Glomerular endothelial cell (primary cell): ENCODE measurements at regions not wholly inside any gene's neighbourhood (a gene's known extent, or its start where the extent isn't known, plus 50 kb on each side); places are given as distances from the start of the nearest gene placed in this dataset.
A peak's percentile ranks its signal among the peaks of the same experiment; 100 is the strongest.
"Not testable (repeated sequence)": the region's sequence is repeated elsewhere in the genome, so short reads cannot be mapped to it uniquely, and the experiment has no call there.

ENCODE experiments used
- DNase-seq: peaks from one replicate; pipeline ENCODE4 v3.0.0-alpha.2; 2011; ENCODE audit warnings: low read depth, low spot score; ENCODE audit errors: extremely low read depth

DNA sequence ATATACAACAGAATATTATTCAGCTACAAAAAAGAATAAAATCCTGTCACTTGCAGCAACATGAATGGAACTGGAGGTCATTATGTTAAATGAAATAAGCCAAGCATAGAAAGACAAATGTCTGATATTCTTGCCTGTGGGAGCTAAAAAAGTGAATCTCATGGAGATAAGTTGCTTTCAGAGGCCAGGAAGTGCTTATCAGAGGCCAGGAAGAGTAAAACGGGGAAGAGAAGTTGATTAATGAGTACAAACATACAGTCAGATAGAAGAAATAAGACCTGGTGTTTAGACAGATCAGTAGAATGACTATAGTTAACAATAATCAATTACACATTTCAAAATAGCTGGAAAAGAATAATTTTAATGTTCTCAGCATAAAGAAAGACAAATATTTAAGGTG, 54.4 kb upstream of the CPHXL start:
- DNase-seq: no peak

DNA sequence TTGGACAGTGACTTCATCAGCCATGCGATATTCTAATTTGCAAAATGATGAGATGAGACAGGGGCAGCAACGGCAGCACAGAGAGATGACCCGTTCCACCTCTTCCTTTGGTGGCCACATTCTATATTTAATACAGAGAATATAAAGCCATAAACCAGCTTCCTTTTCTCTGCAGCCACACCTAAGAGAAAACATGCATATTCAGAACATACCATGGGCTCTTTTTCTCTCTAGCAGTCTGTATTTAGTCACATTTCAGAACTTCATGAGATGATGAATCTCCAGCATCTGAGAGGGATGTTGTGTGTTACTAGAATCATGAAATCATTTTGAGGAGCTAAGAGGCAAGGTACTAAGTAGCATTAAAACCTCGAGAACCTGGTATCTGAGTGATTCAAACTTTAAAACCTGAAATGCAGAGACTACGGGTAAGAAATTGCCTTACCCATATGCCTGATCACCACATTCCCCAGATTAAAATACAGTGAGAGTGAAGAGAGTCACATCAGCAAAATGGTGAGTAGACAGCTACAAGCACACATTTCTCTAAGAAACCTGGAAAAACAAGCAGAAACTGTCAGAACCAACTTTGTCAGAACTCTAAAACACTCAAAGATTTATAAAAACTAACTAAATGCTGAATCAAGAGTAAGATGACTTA, 55.5 kb upstream of the CPHXL start:
- DNase-seq: no peak

DNA sequence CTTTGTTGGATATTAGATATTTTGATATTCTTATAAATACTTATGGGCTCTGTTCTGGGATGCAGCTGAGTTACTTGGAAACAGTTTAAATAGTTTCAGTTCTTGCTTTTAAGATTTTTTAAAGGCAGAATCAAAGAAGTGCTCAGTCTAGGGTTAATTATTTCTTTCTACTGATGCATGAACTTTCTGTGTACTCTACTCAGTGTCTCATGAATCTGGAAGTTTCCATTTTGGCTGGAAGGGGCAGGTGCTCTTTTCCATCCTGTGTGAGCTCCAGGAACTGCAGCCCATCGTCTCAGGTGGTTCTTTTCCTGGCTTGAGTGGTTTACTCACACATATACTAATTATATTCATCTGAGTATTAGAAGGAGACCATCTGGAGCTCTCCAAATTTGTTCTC, 61.1 kb upstream of the CPHXL start:
- no peak for DNase-seq

DNA sequence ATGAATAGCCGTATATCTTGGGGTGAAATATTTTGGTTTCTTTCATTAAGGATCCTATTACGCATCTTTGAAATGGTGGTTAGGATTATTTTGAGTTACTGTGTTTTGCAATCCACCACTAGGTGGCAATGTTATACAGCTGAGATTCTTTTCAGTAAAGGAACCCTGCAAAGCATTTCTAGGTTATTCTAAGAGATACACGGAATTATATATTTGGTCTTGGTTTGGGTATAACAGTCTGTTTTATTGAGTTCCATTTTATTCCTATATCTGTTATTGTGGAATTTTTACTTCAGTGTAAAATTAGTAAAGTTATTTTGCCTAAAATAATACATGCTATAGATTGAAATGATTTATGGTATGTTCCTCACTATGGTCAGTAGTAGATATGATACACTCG, 62.9 kb upstream of the CPHXL start:
- DNase-seq: peak; percentile 29

DNA sequence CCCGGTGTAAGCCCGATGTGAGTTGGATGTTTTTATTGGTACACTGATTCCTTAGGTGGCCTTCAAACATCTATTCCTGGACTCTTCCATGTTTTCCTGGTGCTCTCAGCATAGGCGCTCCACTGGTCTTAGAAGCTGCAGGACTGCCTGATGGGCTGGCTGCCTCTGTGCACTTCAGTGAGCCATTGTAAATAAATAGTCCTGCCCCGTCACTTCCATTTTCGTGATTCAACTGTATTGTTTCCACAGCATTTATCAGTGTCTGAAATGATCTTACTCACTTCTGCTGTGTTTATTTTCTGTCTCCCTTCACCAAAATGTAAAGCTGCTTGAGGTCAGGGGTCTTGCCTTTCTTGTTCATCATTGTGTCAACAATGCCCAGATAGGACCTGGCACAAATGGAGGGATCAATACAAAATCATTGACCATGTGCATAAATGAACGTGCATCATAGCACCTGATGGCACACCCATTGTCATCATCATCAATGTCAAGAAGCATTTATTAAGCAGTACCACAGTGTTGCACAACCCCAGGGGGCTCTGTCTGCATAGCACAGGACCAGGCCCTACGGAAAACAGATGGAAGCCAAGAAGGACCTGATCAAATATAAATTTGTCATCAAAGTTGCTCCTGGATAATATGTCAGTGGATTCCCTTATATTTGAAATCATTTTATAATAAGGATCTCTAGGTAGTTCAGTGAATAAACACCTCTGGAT, 66.6 kb upstream of the CPHXL start:
- DNase-seq: no peak

DNA sequence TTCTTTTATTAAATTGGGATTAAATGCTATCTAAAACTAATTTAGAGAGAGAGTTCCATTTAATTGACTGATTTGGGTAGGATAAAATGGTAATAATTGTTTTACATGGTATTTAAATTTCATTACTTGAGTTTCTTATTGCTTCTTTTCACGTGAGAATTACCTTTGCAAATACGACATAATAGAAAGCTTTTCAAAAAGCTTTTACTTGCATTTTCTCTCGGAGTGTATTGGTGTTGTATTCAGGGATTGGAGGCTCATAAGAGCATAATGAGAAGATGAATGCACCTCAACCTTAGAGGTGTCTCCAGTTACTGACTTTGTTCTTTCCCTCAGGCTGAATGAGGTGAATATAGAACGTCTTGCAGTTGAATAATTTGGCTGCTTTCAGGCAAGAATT, 67.4 kb upstream of the CPHXL start:
- DNase-seq: no peak

DNA sequence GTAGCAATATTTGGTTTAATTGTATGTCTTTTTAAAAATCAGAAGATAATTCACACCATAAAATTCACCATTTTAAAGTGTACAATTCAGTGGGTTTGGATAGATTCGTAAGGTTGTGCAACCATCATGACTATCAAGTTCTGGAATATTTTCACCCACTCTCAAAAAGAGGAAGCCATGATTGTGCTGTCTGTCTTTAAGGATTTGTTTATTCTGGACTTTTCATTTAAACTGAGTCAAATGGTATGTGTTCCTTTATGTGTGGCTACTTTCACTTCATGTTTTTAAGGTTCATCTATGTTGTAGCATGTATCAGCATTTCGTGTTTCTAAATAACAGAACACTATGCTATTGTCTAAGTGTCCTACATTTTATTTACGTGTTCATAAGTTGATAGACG, 68.1 kb upstream of the CPHXL start:
- DNase-seq: no peak

DNA sequence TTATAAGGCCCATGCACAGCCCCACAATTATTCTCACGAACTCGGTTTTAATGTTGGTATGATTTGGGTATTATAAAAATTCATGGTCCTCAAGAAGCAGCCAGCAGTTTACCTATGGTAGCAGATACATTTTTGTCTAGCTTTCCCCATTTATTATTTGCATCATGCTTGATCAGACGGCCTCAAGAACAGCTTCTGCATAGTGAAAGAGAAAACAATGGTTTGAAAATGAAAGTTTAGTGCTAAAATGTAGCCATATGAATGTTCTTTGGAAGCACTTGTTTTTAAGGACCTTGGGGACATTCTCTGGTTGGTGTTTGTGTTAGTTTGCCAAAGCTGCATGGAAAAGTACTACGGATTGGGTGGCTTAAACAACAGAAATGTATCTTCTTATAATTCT, 72.4 kb upstream of the CPHXL start:
- DNase-seq: no peak

DNA sequence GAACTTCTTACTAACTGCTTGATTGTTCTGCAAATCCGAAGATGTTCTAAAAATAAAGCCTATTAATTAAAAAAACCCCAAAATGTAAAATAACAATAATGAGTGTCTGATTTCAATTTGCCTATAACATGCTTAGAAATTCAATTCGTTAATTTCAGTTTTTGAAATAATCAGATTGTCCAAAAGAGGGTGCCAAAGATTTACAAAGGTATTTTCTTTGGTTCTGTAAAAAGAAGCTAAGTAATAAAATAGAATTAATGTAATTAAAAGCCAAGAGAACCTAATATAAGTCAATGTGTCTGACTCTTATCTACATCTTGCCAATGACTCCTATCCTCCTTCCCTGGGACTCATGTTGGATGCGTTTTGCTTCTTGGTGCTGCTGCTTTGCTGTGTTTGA, 75.0 kb upstream of the CPHXL start:
- no peak for DNase-seq

DNA sequence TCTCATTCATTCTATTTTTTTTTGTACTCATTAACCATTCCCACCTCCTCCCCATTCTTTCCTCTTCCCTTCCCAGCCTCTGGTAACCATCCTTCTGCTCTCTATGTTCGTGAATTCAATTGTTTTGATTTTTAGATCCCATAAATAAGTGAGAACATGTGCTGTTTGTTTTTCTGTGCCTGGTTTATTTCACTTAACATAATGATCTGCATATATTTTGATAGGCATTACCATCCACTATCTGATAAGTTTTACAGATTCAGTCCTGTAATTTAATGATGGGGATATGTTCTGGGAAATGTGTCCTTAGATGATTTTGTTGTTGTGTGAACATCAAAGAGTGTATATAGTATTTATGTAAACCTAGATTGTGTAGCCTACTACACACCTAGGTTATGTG, 77.5 kb upstream of the CPHXL start:
- DNase-seq: no peak

DNA sequence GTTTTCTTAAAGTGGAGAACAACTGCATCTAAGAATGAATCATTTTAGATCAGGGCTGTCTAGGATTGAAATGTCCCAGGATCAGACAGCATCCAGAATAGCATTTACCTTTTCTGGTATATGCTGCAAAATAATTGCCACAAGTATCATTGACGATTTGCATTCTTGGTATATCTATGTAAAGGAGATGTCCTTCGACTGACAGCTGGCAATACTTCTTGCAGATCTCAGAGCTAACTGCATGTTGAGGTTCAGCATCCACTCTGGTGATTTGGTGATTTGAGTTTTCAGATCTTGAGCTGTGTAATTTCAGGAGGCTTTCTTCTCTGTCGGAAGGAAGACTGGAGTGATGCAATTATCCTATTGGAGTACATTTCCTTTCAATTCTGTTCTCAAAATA, 78.1 kb upstream of the CPHXL start:
- DNase-seq: no peak

DNA sequence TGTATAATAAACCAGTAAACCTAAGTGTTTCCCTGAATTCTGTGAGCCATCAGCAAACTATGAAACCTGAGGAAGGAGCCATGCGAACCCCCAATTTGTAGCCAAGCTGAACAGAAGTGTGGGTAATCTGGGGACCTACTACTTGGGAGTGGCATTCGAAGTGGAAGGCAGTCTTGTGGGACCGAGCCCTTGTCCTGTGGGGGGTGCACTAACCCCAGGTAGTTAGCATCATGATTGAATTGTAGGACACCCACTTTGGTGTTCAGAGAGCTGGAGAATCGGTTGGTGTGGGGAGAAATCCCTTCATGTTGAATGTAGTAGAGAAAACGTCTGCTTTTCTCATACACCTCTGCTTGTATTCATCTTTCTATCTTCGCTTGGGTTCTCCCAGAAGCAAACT, 79.7 kb upstream of the CPHXL start:
- DNase-seq: no peak

DNA sequence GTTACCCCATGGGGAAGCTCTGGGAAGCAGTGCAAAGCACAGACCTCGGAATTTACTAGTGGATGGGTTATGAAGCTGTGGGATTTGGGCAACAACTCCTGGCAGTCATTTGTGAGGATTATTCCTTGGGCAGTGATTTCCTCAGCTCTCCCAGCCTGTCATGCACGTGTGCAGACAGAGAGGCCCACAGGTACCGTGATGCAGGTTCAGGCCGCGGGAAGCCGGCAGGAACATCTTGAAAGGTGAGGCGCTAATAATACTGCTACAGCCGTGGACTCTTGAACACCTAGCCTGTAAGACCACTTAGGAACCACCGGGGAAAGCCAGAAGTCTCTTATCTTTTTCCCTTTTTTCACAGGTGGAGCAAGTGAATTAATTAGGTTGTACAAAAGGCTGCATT, 80.2 kb upstream of the CPHXL start:
- no peak for DNase-seq

DNA sequence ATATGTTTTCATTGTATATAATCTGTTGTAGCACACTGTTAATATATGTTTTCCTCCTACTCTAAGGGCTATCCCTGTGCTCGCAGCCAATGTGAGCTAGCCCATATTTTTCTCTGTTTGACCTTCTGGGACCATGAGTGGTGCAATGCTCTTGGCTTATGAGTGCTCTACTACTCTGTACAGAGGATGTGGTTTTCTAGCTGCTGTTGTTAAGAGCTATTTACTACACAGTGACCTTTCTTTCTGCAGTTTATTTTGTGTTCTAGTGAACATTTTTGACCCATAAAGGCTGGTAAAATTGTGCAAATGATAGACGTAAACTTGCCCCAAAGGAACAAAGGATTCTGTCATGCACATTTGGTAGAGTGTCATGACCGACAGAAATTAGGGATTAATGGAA, 84.1 kb upstream of the CPHXL start:
- DNase-seq: no peak

DNA sequence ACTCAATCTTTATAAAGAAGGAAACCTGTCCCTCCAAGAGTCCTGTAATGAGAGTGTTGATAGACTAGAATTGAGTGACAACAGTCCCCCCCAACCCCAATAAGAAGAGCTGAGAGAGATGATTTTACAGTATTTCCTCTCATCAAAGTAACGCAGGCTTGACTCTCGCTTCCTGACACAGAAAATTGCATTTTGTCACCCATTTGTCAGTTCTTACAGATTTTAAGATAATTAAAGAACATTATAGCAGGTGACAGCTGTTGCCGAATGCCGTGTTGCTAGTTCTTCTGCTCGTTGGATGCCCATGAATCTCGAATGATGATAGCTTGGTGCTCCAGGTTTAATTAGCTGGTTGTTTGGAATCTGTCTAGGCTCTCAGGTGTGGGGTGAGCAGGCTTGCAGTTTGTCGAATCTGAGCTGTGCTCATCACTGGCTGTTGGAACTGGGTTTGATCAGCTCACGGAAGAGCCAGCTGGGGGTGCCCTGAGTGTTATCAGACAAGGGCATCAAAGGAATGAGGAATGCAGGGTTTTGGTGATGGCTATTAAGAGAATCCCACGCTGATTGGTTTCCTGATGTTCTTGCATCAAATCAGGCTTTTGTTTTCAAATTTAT, 84.8 kb upstream of the CPHXL start:
- DNase-seq: no peak

DNA sequence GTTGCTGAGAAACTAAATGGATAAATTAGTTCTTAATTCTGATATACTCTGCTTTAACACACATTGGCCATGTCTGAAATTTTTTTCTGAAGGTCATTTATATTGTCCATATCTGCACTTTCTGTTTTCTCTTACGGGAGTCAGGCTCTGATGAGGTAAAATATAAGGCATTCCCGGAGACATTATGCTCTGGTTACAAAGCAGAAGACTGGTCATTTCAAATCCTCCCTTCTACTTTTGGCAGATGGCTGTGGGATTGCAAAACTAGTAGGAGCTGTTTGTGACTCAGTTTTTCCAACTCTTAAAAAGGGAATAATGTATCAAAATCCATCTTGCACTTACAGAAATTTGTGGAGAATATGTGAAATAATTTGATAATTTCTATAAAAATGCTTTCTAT, 92.2 kb upstream of the CPHXL start:
- no peak for DNase-seq

DNA sequence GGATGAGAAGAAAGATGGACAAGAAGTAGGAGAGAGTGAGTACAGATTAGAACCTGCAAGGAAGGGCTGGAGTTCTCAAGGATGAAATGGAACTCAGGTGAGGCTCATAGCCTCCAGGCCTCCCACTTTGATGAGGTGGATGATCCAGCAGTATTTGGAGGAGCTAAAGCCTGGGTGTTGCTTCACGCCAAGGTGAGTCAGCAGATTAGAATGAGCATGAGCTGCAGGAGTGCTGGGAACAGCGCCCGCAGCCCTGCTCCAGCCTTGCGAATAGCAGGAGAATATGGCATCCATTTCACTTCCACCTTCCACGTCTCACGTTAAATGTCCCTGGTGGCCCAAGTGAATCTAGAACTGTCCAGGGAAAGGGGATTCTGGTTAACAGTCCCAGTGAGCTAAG, 94.4 kb upstream of the CPHXL start:
- no peak for DNase-seq

DNA sequence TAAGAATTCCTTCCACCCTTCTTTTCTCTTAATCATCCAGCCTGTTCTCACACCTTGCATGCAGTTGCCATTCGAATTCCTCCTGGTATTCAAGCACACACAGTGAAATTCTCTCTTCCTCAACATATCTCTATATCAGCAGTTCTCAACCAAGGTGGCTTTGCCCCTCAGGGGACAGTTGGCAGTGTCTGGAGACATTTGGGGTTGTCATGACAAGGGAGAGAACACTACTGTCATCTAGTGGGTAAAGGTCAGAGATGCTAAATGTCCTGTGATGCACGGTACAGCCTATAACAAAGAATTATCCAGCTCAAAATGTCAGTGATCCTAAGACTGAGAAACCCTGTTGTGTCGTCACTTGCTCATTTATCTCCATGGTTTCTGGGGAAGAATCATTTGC, 94.8 kb upstream of the CPHXL start:
- DNase-seq: no peak

DNA sequence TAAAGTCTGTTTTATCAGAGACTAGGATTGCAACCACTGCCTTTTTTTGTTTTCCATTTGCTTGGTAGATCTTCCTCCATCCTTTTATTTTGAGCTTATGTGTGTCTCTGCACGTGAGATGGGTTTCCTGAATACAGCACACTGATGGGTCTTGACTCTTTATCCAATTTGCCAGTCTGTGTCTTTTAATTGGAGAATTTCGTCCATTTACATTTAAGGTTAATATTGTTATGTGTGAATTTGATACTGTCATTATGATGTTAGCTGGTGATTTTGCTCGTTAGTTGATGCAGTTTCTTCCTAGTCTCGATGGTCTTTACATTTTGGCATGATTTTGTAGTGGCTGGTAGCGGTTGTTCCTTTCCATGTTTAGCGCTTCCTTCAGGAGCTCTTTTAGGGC, 99.5 kb upstream of the CPHXL start:
- not testable (repeated sequence) for DNase-seq

DNA sequence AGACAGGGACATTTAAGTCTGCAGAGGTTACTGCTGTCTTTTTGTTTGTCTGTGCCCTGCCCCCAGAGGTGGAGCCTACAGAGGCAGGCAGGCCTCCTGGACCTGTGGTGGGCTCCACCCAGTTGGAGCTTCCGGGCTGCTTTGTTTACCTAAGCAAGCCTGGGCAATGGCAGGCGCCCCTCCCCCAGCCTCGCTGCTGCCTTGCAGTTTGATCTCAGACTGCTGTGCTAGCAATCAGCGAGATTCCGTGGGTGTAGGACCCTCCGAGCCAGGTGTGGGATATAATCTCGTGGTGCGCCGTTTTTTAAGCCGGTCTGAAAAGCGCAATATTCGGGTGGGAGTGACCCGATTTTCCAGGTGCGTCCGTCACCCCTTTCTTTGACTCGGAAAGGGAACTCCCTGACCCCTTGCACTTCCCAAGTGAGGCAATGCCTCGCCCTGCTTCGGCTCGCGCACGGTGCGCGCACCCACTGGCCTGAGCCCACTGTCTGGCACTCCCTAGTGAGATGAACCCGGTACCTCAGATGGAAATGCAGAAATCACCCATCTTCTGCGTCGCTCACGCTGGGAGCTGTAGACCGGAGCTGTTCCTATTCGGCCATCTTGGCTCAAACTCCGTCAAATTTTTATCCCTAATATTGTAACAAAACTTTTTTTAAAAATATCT, 101.2 kb upstream of the CPHXL start:
- DNase-seq: not testable (repeated sequence)

DNA sequence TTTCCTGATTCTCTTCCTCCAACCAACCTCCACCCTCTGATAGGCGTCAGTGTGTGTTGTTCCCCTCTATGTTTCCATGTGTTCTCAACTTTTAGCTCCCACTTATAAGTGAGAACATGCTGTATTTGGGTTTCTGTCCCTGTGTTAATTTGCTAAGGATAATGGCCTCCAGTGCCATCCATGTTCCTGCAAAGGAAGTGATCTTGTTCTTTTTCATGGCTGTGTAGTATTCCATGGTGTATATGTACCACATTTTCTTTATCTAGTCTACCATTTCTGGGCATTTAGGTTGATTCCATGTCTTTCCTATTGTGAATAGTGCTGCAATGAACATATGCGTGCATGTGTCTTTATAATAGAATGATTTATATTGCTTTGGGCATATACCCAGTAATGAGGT, 107.1 kb upstream of the CPHXL start:
- not testable (repeated sequence) for DNase-seq
